RPMI8226 (cell line): ENCODE measurements at regions not wholly inside any gene's neighbourhood (a gene's known extent, or its start where the extent isn't known, plus 50 kb on each side); places are given as distances from the start of the nearest gene placed in this dataset.
A peak's percentile ranks its signal among the peaks of the same experiment; 100 is the strongest.

Experiments used
- DNase-seq: peaks from one replicate; pipeline ENCODE4 v3.0.0-alpha.2; 2015

GRCh38 chr5:179497636-179498340 is 52.6 kb upstream of the RUFY1 start:
- no peak for DNase-seq

- DNase-seq, result peak; percentile 35
Measured at GRCh38 chr5:179495906-179496455, 54.4 kb upstream of the RUFY1 start.

GRCh38 chr5:179494774-179495526 is 55.4 kb upstream of the RUFY1 start:
- no peak for DNase-seq

GRCh38 chr5:179488975-179489374 is 61.4 kb upstream of the RUFY1 start:
- no peak for DNase-seq

GRCh38 chr5:179488491-179488890 is 61.9 kb upstream of the RUFY1 start:
- no peak for DNase-seq

GRCh38 chr5:179487145-179487544 is 63.2 kb upstream of the RUFY1 start:
- no peak for DNase-seq

GRCh38 chr5:179486596-179487051 is 63.7 kb upstream of the RUFY1 start:
- DNase-seq, result peak; percentile 12

GRCh38 chr5:179485845-179486575 is 64.3 kb upstream of the RUFY1 start:
- no peak for DNase-seq

- no peak for DNase-seq
Measured at GRCh38 chr5:179484761-179485160, 65.6 kb upstream of the RUFY1 start.

- no peak for DNase-seq
Measured at GRCh38 chr5:179484201-179484600, 66.2 kb upstream of the RUFY1 start.

- no peak for DNase-seq
Measured at GRCh38 chr5:179478624-179479023, 71.7 kb upstream of the RUFY1 start.

- no peak for DNase-seq
Measured at GRCh38 chr5:179475208-179475751, 75.1 kb upstream of the RUFY1 start.

- no peak for DNase-seq
Measured at GRCh38 chr5:179472641-179473040, 77.7 kb upstream of the RUFY1 start.

- DNase-seq, result no peak
Measured at GRCh38 chr5:179472174-179472573, 78.2 kb upstream of the RUFY1 start.

GRCh38 chr5:179470201-179470600 is 80.2 kb upstream of the RUFY1 start:
- no peak for DNase-seq

GRCh38 chr5:179468696-179469095 is 81.7 kb upstream of the RUFY1 start:
- DNase-seq, result no peak

- DNase-seq, result no peak
Measured at GRCh38 chr5:179467441-179467840, 82.9 kb upstream of the RUFY1 start.

- DNase-seq, result no peak
Measured at GRCh38 chr5:179464631-179465030, 85.7 kb upstream of the RUFY1 start.

- no peak for DNase-seq
Measured at GRCh38 chr5:179462040-179462439, 88.3 kb upstream of the RUFY1 start.

GRCh38 chr5:179461576-179461975 is 88.8 kb upstream of the RUFY1 start:
- no peak for DNase-seq

- DNase-seq, result no peak
Measured at GRCh38 chr5:179459771-179460170, 90.6 kb upstream of the RUFY1 start.

GRCh38 chr5:179457612-179458011 is 92.7 kb upstream of the RUFY1 start:
- DNase-seq, result no peak

GRCh38 chr5:179456075-179456474 is 94.3 kb upstream of the RUFY1 start:
- DNase-seq, result peak; percentile 26
